ENCODE measurements at regions not wholly inside any gene's neighbourhood (a gene's known extent, or its start where the extent isn't known, plus 50 kb on each side); places are given as distances from the start of the nearest gene placed in this dataset.

GRCh38 chr3:76735152-76735551 is 304.7 kb upstream of the ROBO2 start:
- DNase-seq (no peak), FAIRE-seq (no peak)
- Histone ChIP-seq H3K27ac (ENCODE audit: low read depth in 2 of 2, low read length in 2 of 2) (no peak overlapping the region), H3K27me3 (ENCODE audit: control insufficient read depth, insufficient read depth, low read length) (no peaks in the 10 kb centered on the region), H3K9me3 (ENCODE audit: control insufficient read depth in 2 of 3, insufficient read depth in 1 of 3, low read length in 3 of 3) (no peaks in the 10 kb centered on the region), H3K4me1 (ENCODE audit: control insufficient read depth in 2 of 3, insufficient read depth in 2 of 3, low read depth in 1 of 3, low read length in 3 of 3) (no peaks in the 10 kb centered on the region), H3K36me3 (ENCODE audit: control insufficient read depth in 2 of 3, insufficient read depth in 3 of 3, low read length in 3 of 3) (no peaks in the 10 kb centered on the region), H3K4me3 (ENCODE audit: low read length in 3 of 3) (no peak overlapping the region), H3K9ac (ENCODE audit: low read length in 3 of 3) (no peak overlapping the region)
- intact Hi-C loops (cut with DNase I): no loop called here
- TF ChIP-seq CTCF (IDR thresholded peaks at IDR 0.05; ENCODE audit: borderline replicate concordance, extremely low read depth, insufficient read depth): no peak

- no peak overlapping the region for H3K27ac ChIP-seq (ENCODE audit: low read depth in 2 of 2, low read length in 2 of 2)
- DNase-seq (peak in 2 of 5 donors; percentile 58 to 74), FAIRE-seq (no peak)
- H3K4me1 ChIP-seq (ENCODE audit: control insufficient read depth in 2 of 3, insufficient read depth in 2 of 3, low read depth in 1 of 3, low read length in 3 of 3): no peaks in the 10 kb centered on the region
- peak; percentile 29 for TF ChIP-seq CTCF (IDR thresholded peaks at IDR 0.05; ENCODE audit: borderline replicate concordance, extremely low read depth, insufficient read depth)
- H3K27me3 ChIP-seq (ENCODE audit: control insufficient read depth, insufficient read depth, low read length): no peaks in the 10 kb centered on the region
- no peaks in the 10 kb centered on the region for H3K9me3 ChIP-seq (ENCODE audit: control insufficient read depth in 2 of 3, insufficient read depth in 1 of 3, low read length in 3 of 3)
- H3K9ac ChIP-seq (ENCODE audit: low read length in 3 of 3): no peak overlapping the region
- no peaks in the 10 kb centered on the region for H3K36me3 ChIP-seq (ENCODE audit: control insufficient read depth in 2 of 3, insufficient read depth in 3 of 3, low read length in 3 of 3)
- intact Hi-C loops (cut with DNase I): no loop called here
- H3K4me3 ChIP-seq (ENCODE audit: low read length in 3 of 3): no peak overlapping the region
Observed at GRCh38 chr3:76753599-76753998, 286.3 kb upstream of the ROBO2 start.

GRCh38 chr3:76754247-76754646 is 285.7 kb upstream of the ROBO2 start:
- H3K9ac ChIP-seq (ENCODE audit: low read length in 3 of 3): no peak overlapping the region
- no peaks in the 10 kb centered on the region for H3K36me3 ChIP-seq (ENCODE audit: control insufficient read depth in 2 of 3, insufficient read depth in 3 of 3, low read length in 3 of 3)
- no peak overlapping the region for H3K4me3 ChIP-seq (ENCODE audit: low read length in 3 of 3)
- H3K27ac ChIP-seq (ENCODE audit: low read depth in 2 of 2, low read length in 2 of 2): no peak overlapping the region
- H3K27me3 ChIP-seq (ENCODE audit: control insufficient read depth, insufficient read depth, low read length): no peaks in the 10 kb centered on the region
- TF ChIP-seq CTCF (IDR thresholded peaks at IDR 0.05; ENCODE audit: borderline replicate concordance, extremely low read depth, insufficient read depth): no peak
- FAIRE-seq: no peak
- DNase-seq: peak in 2 of 5 donors; percentile 10 to 16
- no peaks in the 10 kb centered on the region for H3K4me1 ChIP-seq (ENCODE audit: control insufficient read depth in 2 of 3, insufficient read depth in 2 of 3, low read depth in 1 of 3, low read length in 3 of 3)
- H3K9me3 ChIP-seq (ENCODE audit: control insufficient read depth in 2 of 3, insufficient read depth in 1 of 3, low read length in 3 of 3): no peaks in the 10 kb centered on the region
- intact Hi-C loops (cut with DNase I): no loop called here

GRCh38 chr3:76756577-76756976 is 283.3 kb upstream of the ROBO2 start:
- no peak for FAIRE-seq
- TF ChIP-seq CTCF (IDR thresholded peaks at IDR 0.05; ENCODE audit: borderline replicate concordance, extremely low read depth, insufficient read depth): no peak

More at GRCh38 chr3:76756577-76756976, 283.3 kb upstream of the ROBO2 start:
- no peak overlapping the region for H3K4me3 ChIP-seq (ENCODE audit: low read length in 3 of 3)
- H3K36me3 ChIP-seq (ENCODE audit: control insufficient read depth in 2 of 3, insufficient read depth in 3 of 3, low read length in 3 of 3): no peaks in the 10 kb centered on the region
- H3K27me3 ChIP-seq (ENCODE audit: control insufficient read depth, insufficient read depth, low read length): no peaks in the 10 kb centered on the region
- peak in 2 of 5 donors; percentile 13 to 43 for DNase-seq
- H3K9me3 ChIP-seq (ENCODE audit: control insufficient read depth in 2 of 3, insufficient read depth in 1 of 3, low read length in 3 of 3): no peaks in the 10 kb centered on the region
- no peak overlapping the region for H3K27ac ChIP-seq (ENCODE audit: low read depth in 2 of 2, low read length in 2 of 2)
- no peaks in the 10 kb centered on the region for H3K4me1 ChIP-seq (ENCODE audit: control insufficient read depth in 2 of 3, insufficient read depth in 2 of 3, low read depth in 1 of 3, low read length in 3 of 3)
- no peak overlapping the region for H3K9ac ChIP-seq (ENCODE audit: low read length in 3 of 3)
- intact Hi-C loops (cut with DNase I): no loop called here
